MCF 10A (cell line): ENCODE measurements at regions not wholly inside any gene's neighbourhood (a gene's known extent, or its start where the extent isn't known, plus 50 kb on each side); places are given as distances from the start of the nearest gene placed in this dataset.
"Not testable (repeated sequence)": the region's sequence is repeated elsewhere in the genome, so short reads cannot be mapped to it uniquely, and the experiment has no call there.

ENCODE experiments used
- BruUV-seq: library from RNA; stranded (reverse); fragments of 400-500 nt; replicated peaks from 2 replicates; lab custom pipeline; 2021; lab: Mats Ljungman, UMichigan
- CTCF ChIA-PET: fragments of 300-600 bp; sonication (Branson Sonifier 250); formaldehyde crosslinking; extraction: SDS; loops from one replicate; lab custom pipeline; 2021; ENCODE audit warnings: antibody characterized with exemption, inconsistent platforms; lab: Yijun Ruan, JAX
- POLR2A ChIA-PET: fragments of 300-600, 350-650 bp; sonication (Branson Sonifier 250); formaldehyde crosslinking; extraction: SDS; loops from one replicate; lab custom pipeline; 2020; ENCODE audit warnings: antibody characterized with exemption, inconsistent platforms; lab: Yijun Ruan, JAX
- DNase-seq: peaks from one replicate; pipeline ENCODE4 v3.0.0-alpha.2; 2018; ENCODE audit not compliant: unreplicated experiment
- H3K27ac Mint-ChIP-seq: one replicate; pipeline ENCODE4 v1.8.0; 2022; ENCODE audit warnings: mild to moderate bottlenecking, low read depth, mixed read lengths; ENCODE audit not compliant: unreplicated experiment
- H3K27me3 Mint-ChIP-seq: one replicate; pipeline ENCODE4 v1.8.0; 2022; ENCODE audit warnings: mixed read lengths; ENCODE audit not compliant: insufficient read depth, unreplicated experiment
- H3K36me3 Mint-ChIP-seq: one replicate; pipeline ENCODE4 v1.8.0; 2022; ENCODE audit warnings: mild to moderate bottlenecking, moderate library complexity, mixed read lengths; ENCODE audit not compliant: insufficient read depth, unreplicated experiment
- H3K4me1 Mint-ChIP-seq: one replicate; pipeline ENCODE4 v1.8.0; 2022; ENCODE audit warnings: mixed read lengths; ENCODE audit not compliant: insufficient read depth, unreplicated experiment
- H3K4me3 Mint-ChIP-seq: one replicate; pipeline ENCODE4 v1.8.0; 2022; ENCODE audit warnings: mild to moderate bottlenecking, moderate library complexity, mixed read lengths; ENCODE audit not compliant: unreplicated experiment
- H3K9me3 Mint-ChIP-seq: one replicate; pipeline ENCODE4 v1.8.0; 2022; ENCODE audit warnings: mixed read lengths; ENCODE audit not compliant: unreplicated experiment
- intact Hi-C: fragments of 100-400 bp; cut with micrococcal nuclease; formaldehyde crosslinking; loops from 2 replicates; pipeline ENCODE4 v1.14.1; 2022
- TF ChIP-seq, protein P1 (sequence below): fragments of 200-600 bp; IDR thresholded peaks from one replicate; pipeline ENCODE4 v1.8.0; 2022; ENCODE audit warnings: antibody characterized with exemption, mild to moderate bottlenecking; ENCODE audit not compliant: unreplicated experiment

DNA sequence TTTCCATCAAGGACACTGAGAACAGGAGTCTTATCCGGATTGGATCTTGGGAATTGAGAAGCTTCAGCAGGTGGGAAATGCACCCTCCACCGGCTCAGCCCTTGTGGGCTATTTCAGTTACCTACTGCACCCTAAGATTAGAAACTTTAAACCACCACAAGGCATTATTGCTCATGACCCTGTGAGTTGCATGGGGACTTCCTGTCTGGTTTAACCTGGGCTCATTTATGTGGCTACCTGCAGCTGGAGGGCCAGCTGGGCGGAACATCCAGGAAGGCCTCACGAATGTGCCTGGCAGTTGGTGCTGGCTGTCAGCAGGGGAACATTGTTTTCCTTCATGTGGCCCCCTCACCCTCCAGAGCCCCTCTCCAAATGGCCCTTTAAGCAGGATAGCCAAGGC lies 164.1 kb downstream of the DEFB131A start:
- Mint-ChIP-seq H3K4me3 (no peak overlapping the region), H3K27ac (no peak overlapping the region), H3K4me1 (peaks cover 10% of the 10 kb centered on the region), H3K9me3 (no peaks in the 10 kb centered on the region), H3K27me3 (no peaks in the 10 kb centered on the region), H3K36me3 (no peaks in the 10 kb centered on the region)
- CTCF ChIA-PET = no interaction called here
- POLR2A ChIA-PET = no interaction called here
- intact Hi-C loops = no loop called here
- DNase-seq = no peak
- BruUV-seq = no TSS peak
- TF ChIP-seq, protein P1, sequence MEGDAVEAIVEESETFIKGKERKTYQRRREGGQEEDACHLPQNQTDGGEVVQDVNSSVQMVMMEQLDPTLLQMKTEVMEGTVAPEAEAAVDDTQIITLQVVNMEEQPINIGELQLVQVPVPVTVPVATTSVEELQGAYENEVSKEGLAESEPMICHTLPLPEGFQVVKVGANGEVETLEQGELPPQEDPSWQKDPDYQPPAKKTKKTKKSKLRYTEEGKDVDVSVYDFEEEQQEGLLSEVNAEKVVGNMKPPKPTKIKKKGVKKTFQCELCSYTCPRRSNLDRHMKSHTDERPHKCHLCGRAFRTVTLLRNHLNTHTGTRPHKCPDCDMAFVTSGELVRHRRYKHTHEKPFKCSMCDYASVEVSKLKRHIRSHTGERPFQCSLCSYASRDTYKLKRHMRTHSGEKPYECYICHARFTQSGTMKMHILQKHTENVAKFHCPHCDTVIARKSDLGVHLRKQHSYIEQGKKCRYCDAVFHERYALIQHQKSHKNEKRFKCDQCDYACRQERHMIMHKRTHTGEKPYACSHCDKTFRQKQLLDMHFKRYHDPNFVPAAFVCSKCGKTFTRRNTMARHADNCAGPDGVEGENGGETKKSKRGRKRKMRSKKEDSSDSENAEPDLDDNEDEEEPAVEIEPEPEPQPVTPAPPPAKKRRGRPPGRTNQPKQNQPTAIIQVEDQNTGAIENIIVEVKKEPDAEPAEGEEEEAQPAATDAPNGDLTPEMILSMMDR = no peak

DNA sequence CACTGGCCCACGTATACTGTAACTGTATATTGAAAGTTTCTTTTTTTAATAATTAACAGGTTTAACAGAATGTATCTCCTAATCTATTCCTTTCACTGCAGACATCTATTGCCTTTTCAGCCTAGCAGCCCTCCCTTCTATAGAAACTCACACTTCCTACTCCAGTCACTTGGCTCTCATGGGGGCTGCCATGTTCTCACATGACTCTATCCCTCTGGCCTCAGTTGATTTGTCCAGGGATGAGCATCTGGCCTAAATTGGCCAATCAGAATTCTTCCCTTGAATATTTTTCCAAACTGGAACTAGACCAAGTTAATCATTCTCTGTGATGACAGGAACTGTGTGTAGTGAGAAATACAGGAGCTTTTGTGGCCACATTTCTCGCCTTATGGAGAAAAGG lies 166.1 kb downstream of the DEFB131A start:
- H3K4me1 Mint-ChIP-seq, H3K9me3 Mint-ChIP-seq, POLR2A ChIA-PET, H3K36me3 Mint-ChIP-seq, BruUV-seq, intact Hi-C loops, H3K27me3 Mint-ChIP-seq, H3K27ac Mint-ChIP-seq, CTCF ChIA-PET, DNase-seq, H3K4me3 Mint-ChIP-seq: not testable (repeated sequence)

DNA sequence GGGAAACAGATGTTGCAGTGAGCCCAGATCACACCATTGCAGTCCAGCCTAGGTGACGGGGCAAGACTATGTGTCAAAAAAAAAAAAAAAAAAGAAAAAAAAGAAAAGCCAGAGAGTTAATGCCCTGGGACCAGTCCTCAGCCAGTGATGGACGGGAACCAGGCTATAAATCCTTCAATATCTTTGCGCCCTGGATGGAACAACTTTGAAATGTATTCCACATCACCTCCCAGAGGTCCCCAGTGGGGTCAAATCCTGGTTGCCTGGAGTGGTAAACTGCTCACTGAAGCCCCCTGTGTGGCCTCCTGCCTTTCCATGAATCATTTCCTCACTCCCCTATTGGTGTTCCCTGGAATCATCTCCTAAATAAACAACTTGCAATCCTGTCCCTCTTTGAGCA lies 166.9 kb downstream of the DEFB131A start:
- no peak overlapping the region for H3K27ac Mint-ChIP-seq
- H3K9me3 Mint-ChIP-seq = no peaks in the 10 kb centered on the region
- no peaks in the 10 kb centered on the region for H3K36me3 Mint-ChIP-seq
- POLR2A ChIA-PET = no interaction called here
- no peak overlapping the region for H3K4me3 Mint-ChIP-seq
- BruUV-seq = no TSS peak
- DNase-seq = no peak
- intact Hi-C loops = no loop called here
- TF ChIP-seq, protein P1 = no peak
- no peaks in the 10 kb centered on the region for H3K4me1 Mint-ChIP-seq
- CTCF ChIA-PET = no interaction called here
- H3K27me3 Mint-ChIP-seq = no peaks in the 10 kb centered on the region

DNA sequence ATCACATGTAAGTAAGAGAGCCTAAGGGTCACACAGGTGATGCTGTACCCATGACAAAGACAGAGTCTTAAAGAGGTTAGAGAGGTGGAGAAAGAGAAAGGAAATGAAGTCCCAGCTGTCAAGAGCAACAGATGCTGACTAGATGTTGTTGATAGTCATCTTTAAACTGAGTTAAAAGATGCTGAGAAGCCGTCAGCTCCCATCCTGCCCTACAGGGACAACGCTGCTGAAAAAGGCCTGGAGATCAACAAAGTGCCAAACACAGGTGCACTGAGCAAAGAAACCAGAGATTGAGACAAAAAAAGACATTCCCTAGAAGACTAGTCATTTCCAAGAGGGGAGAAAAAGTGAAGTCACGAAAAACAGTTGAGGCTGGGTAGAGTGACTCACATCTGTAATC lies 145.0 kb upstream of the DRD5 start:
- H3K27ac Mint-ChIP-seq, POLR2A ChIA-PET, BruUV-seq, H3K4me3 Mint-ChIP-seq, intact Hi-C loops, H3K4me1 Mint-ChIP-seq, H3K36me3 Mint-ChIP-seq, DNase-seq, H3K9me3 Mint-ChIP-seq, H3K27me3 Mint-ChIP-seq: not testable (repeated sequence)
- CTCF ChIA-PET = interaction anchor here (0.7 kb wide), 1 partner anchor 903 kb away, joined by 3 read pairs; no protein-coding TSS in a partner anchor

DNA sequence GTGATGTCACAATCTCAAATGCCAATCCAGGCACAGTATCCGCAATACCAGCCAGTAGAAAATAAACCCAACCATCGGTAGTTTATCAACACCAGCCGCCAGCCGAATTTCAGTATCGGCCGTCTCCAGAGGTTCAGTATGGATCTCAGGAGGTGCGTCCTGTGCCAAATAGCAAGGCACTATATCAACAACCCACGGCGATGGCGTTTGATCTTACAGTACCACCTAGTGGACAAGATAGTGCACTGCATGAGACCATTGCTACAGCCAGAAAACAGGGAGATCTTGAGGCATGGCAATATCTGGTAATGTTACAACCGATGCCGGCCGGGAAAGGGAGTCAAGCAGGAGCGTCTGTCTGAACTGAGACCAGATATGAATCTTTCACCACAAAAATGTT lies 121.8 kb upstream of the DRD5 start:
- intact Hi-C loops, H3K36me3 Mint-ChIP-seq, BruUV-seq, POLR2A ChIA-PET, H3K9me3 Mint-ChIP-seq, H3K4me1 Mint-ChIP-seq, H3K4me3 Mint-ChIP-seq, H3K27me3 Mint-ChIP-seq, H3K27ac Mint-ChIP-seq: not testable (repeated sequence)
- TF ChIP-seq, protein P1 = peak; percentile 52
- DNase-seq = peak; percentile 11
- CTCF ChIA-PET = interaction anchor here (0.6 to 1.1 kb wide), 2 partner anchors 101 to 502 kb away, joined by 3 to 4 read pairs; no protein-coding TSS in a partner anchor

DNA sequence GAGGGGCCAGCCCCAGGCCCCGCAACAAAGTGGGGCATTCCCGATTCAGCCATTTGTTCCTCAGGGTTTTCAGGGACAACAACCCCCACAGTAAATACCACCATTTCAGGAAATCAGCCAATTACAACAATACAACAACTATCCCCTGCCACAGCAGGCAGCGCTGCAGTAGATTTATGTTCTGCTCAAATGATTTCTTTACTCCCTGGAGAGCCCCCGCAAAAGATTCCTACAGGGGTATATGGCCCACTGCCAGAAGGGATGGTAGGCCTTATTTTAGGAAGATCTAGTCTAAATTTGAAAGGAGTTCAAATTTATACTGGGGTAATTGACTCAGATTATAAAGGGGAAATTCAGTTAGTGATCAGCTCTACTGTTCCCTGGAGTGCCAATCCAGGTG lies 120.5 kb upstream of the DRD5 start:
- BruUV-seq, H3K9me3 Mint-ChIP-seq, intact Hi-C loops, H3K36me3 Mint-ChIP-seq, H3K27ac Mint-ChIP-seq, H3K4me3 Mint-ChIP-seq, DNase-seq, H3K27me3 Mint-ChIP-seq, H3K4me1 Mint-ChIP-seq, POLR2A ChIA-PET: not testable (repeated sequence)
- CTCF ChIA-PET = interaction anchor here (1.1 kb wide), 1 partner anchor 503 kb away, joined by 4 read pairs; no protein-coding TSS in a partner anchor

DNA sequence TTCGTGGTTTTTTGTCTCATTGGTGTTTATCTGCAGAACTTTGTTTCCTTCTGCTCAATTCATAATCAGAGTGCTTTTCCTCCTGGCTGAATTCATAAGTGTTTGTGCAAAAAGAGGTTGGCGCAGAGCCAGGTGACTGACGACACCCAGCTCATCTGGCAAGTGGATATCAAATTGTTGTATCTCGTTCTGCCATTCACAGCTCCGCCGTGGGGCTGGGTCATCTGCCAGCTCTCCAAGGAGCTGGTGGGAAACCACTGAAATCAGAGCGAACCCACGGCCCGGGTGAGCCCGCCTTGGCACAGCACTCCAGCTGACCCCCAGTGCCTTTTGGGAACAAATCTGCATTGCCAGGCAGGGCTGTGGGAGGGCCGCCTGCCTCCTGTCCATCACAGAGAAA lies 110.7 kb upstream of the DRD5 start:
- DNase-seq = peak; percentile 23
- H3K27ac Mint-ChIP-seq, H3K4me3 Mint-ChIP-seq, POLR2A ChIA-PET, H3K4me1 Mint-ChIP-seq, BruUV-seq, H3K9me3 Mint-ChIP-seq, H3K36me3 Mint-ChIP-seq, intact Hi-C loops: not testable (repeated sequence)
- CTCF ChIA-PET = interaction anchor here (0.8 kb wide), 1 partner anchor 12 kb away, joined by 3 read pairs; no protein-coding TSS in a partner anchor
- H3K27me3 Mint-ChIP-seq = peaks cover 40% of the 10 kb centered on the region
